Left lobe of liver (tissue), 2 donors: ENCODE measurements at regions not wholly inside any gene's neighbourhood (a gene's known extent, or its start where the extent isn't known, plus 50 kb on each side); places are given as distances from the start of the nearest gene placed in this dataset.
A peak's percentile ranks its signal among the peaks of the same experiment; 100 is the strongest.

Experiments used
- ATAC-seq: fragments of 200-7000 bp; cut with Tn5 transposase; one replicate; pipeline ENCODE4 v1.9.1; 2020; ENCODE audit warnings: mild to moderate bottlenecking, moderate library complexity
- DNase-seq: peaks from one replicate; pipeline ENCODE4 v3.0.0-alpha.2; 2020; ENCODE audit warnings: low spot score
- donor health status: DM: no; HTN: no; CAD: no; lungs with moderate emphysema.
- donor health status: DM: no; HTN: yes; CAD: no.

GRCh38 chr6:120671519-120671918 is 662.8 kb downstream of the TBC1D32 start:
- DNase-seq (no peak), ATAC-seq (no peak)

GRCh38 chr6:120652506-120652905 is 681.8 kb downstream of the TBC1D32 start:
- no peak for ATAC-seq

DNA sequence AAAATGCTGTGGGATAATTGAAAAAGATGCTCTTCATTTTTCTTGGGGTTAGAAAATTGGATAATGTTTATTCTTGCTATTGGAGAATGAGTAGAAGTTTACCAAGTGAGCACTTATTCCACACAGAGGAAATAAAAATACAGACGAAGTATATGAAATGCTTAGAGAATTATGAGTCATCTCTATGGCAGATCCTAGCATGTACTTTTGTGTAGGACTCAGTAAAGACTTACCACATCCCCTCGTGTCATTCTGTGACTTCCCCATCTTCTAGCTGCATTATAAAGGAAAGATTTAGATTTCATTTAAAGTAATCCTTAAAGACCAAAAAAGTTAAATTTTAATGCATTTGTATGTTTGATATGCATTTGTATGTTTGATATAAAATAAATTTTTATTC is 685.6 kb downstream of the TBC1D32 start:
- ATAC-seq: no peak

More at GRCh38 chr6:120652506-120652905, 681.8 kb downstream of the TBC1D32 start:
- DNase-seq: no peak

GRCh38 chr6:120646101-120646500 is 688.2 kb downstream of the TBC1D32 start:
- DNase-seq (no peak), ATAC-seq (no peak)

More for the DNA sequence above, 685.6 kb downstream of the TBC1D32 start:
- no peak for DNase-seq

- ATAC-seq: no peak
- no peak for DNase-seq
Observed at GRCh38 chr6:120632975-120633374, 701.3 kb downstream of the TBC1D32 start.

GRCh38 chr6:120627612-120628011 is 706.7 kb downstream of the TBC1D32 start:
- ATAC-seq (no peak), DNase-seq (no peak)

GRCh38 chr6:120622127-120622631 is 712.1 kb downstream of the TBC1D32 start:
- DNase-seq (no peak), ATAC-seq (no peak)

GRCh38 chr6:120620900-120621299 is 713.4 kb downstream of the TBC1D32 start:
- peak; percentile 29 for ATAC-seq
- no peak for DNase-seq

DNA sequence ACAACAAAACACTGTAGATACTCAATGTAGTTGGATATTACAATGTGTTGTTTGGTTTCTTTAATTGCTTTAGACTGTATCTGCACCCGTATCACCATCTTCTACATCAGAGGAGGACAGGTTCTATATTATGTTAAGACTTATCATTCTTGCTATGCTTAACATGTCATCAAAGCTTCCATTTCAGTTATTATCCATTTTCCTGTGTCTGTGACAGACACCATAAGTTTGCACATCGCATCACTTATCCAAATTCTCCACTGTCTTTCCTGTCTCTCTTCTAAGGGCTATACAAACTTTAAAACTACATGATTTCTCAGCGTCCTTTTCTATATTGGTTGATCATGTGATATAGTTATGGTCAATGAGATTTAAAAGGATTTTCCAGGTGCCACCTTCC is 719.0 kb downstream of the TBC1D32 start:
- no peak for DNase-seq
- ATAC-seq: no peak

GRCh38 chr6:120614723-120615122 is 719.6 kb downstream of the TBC1D32 start:
- ATAC-seq (no peak), DNase-seq (no peak)

GRCh38 chr6:120608826-120609225 is 725.5 kb downstream of the TBC1D32 start:
- DNase-seq: no peak
- ATAC-seq: no peak

DNA sequence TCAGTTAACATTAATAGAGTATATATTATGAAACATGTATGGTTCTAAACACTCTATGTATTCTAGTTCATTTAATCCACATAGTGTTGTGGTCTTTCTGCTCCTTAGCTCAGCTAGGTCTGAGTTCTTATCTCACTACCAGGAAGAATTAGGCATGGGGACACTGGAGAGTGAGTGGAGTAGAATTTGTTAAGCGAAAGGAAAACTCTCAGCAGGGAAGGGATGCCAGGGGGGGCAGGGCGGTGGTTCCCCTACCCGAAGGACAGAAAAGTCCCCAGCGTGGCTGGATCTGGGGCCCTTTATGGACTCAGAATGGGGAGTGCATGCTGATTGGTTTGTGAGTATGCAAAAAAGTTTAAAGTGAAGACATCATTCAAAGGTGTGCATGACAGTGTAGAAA is 727.5 kb downstream of the TBC1D32 start:
- DNase-seq (no peak), ATAC-seq (no peak)

DNA sequence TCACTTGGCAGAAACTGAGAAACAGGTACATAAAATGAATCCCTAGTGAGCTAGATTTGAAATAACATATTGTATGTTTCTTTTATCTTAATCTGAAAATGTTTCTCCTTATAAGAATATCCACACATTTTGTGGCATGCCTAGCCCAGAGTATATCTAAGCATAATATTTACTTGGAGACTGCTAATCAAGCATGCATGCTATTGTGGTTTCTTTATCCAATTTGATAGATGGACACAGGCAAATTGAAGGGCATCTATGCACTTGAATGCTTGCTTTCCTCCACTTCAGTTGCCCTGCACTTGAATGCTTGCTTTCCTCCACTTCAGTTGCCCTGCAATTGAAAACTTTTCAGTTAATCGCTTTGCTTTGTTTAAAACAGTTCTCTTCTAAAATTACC is 729.8 kb downstream of the TBC1D32 start:
- ATAC-seq: no peak
- no peak for DNase-seq

GRCh38 chr6:120590611-120591010 is 743.7 kb downstream of the TBC1D32 start:
- ATAC-seq (no peak), DNase-seq (no peak)

DNA sequence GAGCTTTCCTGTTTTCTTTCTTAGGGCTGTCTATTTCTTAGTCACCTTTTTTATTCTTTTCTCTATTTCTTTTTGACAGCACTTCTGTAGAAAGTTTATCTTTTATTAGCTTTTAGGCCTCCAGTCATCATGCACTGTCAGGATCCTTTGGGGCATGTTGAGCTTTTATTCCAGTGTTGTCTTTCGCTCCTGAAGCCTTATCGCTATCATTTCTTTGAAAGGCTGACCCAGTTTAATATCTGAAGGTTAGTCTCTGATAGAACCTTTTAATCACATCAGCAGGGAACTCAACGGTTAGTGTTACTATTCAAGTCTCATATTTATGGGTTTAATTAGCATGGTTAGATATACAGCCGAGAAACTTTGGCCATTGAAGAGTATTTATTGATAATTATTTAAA is 745.9 kb downstream of the TBC1D32 start:
- ATAC-seq (no peak), DNase-seq (no peak)

- no peak for ATAC-seq
- no peak for DNase-seq
Observed at GRCh38 chr6:120587381-120587780, 746.9 kb downstream of the TBC1D32 start.

DNA sequence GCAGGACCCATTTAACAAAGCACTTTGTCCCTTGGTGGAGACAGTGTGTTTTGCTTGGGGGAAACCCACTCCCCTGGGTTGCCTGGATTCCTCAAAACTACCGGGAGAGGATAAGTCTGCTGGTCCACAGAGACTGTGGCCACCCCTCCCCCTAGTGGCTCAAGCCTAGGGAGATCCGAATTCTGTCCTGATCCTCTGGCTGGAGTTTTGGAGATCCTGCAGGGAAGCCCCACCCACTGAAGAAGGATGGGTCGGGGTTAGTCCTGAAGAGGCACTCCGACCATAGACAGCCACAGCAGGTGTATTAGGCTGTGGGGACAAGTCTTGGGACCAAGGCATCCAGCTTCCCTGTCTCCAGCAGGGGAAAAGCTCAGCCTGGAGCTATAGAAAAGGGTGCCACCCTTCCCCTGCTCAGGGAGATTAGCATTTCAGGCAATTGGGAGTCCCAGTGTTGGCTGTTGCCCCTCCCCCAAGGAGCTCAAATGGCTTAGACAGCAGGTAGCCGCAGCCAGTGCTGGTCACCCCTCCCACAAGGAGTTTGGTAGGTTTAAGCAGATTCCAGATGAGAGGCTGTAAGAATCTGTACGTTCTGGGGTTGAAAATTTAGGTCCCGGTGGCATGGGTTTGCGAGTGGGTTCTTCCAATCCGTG is 750.0 kb downstream of the TBC1D32 start:
- ATAC-seq (no peak), DNase-seq (no peak)

DNA sequence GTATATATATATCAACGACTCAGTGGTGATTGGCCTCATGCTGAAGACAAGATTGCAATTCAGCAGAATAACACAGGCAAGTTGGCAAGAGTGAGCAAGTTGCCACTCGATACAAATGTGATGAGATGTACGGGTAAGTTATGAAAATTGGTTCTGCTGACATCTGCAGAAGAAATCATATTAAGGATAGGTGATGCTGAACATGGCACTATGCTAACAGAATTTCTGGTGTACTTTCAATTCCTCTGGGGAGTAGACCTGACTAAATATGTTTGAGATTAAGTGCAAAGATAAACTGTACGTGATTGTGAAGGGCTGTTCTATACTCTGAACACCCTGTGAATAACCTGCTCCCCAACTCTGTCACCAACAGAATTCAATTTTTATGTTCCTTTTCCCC is 758.2 kb downstream of the TBC1D32 start:
- DNase-seq: no peak
- ATAC-seq: no peak

- DNase-seq (no peak), ATAC-seq (no peak)
Observed at GRCh38 chr6:120569714-120570113, 764.6 kb downstream of the TBC1D32 start.

- no peak for ATAC-seq
- no peak for DNase-seq
Observed at GRCh38 chr6:120564779-120565178, 769.5 kb downstream of the TBC1D32 start.

DNA sequence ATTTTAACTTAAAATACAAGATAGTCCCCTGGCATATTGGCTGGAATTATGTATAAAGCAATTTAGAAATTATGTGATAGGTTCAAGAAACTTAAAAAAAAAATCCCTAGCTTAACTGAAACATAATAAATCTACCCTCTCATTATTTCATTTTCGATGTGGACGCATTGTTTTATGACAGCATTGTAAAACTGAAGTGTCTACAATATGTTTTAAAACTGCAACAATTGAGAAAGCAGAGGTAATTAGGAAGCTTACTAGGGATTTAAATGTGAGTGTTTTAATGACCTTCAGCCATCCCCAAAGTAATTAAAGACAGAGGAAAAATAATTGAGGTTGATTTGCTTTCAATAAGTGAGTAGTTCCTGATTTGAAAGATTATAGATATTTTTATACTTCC is 776.0 kb downstream of the TBC1D32 start:
- ATAC-seq (no peak), DNase-seq (no peak)

DNA sequence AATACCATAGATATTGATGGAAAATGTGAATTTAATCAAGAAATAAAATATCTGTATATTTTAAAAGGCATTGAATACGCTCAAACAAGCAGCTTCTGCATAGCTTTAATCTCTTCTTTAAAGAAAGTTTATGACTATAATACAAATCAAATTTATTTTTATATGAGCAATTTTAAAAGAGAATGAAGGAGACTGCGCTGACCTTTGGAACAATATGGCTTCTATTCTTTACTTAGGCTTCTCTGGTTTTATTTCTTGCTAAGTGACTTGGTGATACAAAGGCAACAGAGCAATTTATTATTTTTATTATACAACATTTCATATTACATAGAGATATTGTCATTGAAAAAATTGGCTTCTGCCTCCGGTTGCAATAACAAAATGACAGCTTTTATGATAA is 776.7 kb downstream of the TBC1D32 start:
- ATAC-seq: no peak
- DNase-seq: no peak

DNA sequence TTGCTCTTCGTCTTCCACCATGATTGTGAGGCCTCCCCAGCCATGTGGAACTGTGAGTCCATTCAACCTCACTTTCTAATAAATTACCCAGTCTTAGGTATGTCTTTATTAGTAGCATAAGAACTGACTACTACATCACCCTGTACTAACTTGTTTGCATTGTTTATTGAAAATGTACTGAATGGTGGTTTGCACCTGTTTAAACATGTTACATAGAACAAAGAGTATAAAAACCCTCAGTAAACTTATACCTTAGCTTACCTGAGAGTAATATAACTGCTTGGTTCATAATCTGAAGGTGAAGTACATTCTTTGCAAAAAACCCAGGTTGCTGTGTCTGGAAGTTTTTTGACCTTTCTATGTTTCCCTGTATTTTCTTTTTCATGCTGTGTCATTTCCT is 777.8 kb downstream of the TBC1D32 start:
- no peak for DNase-seq
- no peak for ATAC-seq
